Heart left ventricle (tissue), 16 donors: ENCODE measurements at regions not wholly inside any gene's neighbourhood (a gene's known extent, or its start where the extent isn't known, plus 50 kb on each side); places are given as distances from the start of the nearest gene placed in this dataset.
"Not testable (repeated sequence)": the region's sequence is repeated elsewhere in the genome, so short reads cannot be mapped to it uniquely, and the experiment has no call there.

Experiments used
- ATAC-seq, 4 donors: fragments of 200-7000 bp; cut with Tn5 transposase; one replicate each; pipeline ENCODE4 v1.9.1; 2020 to 2022; ENCODE audit warnings: moderate library complexity in 4 of 4, mild to moderate bottlenecking in 3 of 4, moderate number of reproducible peaks in 1 of 4
- DNase-seq, 5 donors: peaks; one replicate each; pipeline ENCODE4 v3.0.0-alpha.2; 2020
- H3K27ac ChIP-seq, 12 donors: fragments of 200-600 bp; sonication (generic) in 4 of 12; one replicate each; pipeline versions ENCODE4 v1.5.0 to v1.8.0; 2016 to 2022; ENCODE audit warnings: mild to moderate bottlenecking in 2 of 12
- H3K27me3 ChIP-seq, 9 donors: fragments of 200-600 bp; sonication (generic) in 2 of 9; one replicate each; pipeline versions ENCODE4 v1.5.1 to v1.8.0; 2016 to 2022; ENCODE audit warnings: mild to moderate bottlenecking in 3 of 9
- H3K36me3 ChIP-seq, 9 donors: fragments of 200-600 bp; sonication (generic) in 2 of 9; one replicate each; pipeline versions ENCODE4 v1.5.0 to v1.8.0; 2018 to 2022; ENCODE audit warnings: mild to moderate bottlenecking in 2 of 9
- H3K4me1 ChIP-seq, 12 donors: fragments of 200-600 bp; sonication (generic) in 4 of 12; one replicate each; pipeline versions ENCODE4 v1.5.0 to v1.8.0; 2016 to 2022; ENCODE audit warnings: mild to moderate bottlenecking in 3 of 12
- H3K4me3 ChIP-seq, 12 donors: fragments of 200-600 bp; sonication (generic) in 4 of 12; one replicate each; pipeline versions ENCODE4 v1.5.0 to v1.8.0; 2017 to 2022; ENCODE audit warnings: mild to moderate bottlenecking in 9 of 12, moderate library complexity in 4 of 12
- H3K9me3 ChIP-seq, 12 donors: fragments of 200-600 bp; sonication (generic) in 4 of 12; one replicate each; pipeline versions ENCODE4 v1.5.0 to v1.8.0; 2016 to 2022; ENCODE audit warnings: mild to moderate bottlenecking in 1 of 12
- POLR2A ChIP-seq, 2 donors: fragments of 450-650 bp; IDR thresholded peaks; one replicate each; pipeline ENCODE4 v1.6.1; 2017; ENCODE audit warnings: antibody characterized with exemption in 2 of 2, mild to moderate bottlenecking in 2 of 2, moderate library complexity in 2 of 2
- WGBS, 4 donors: extraction: QIAGEN DNeasy Blood & Tissue Kit in 2 of 4; methylation state at CpG; one replicate each; pipeline versions ENCODE4 v1.1.5 to v1.1.7; 2013 to 2018; 5-methylcytosine and 5-hydroxymethylcytosine counted together
- intact Hi-C, 10 donors: fragments of 100-400 bp; cut with DNase I; formaldehyde crosslinking; loops; one replicate each; pipeline versions ENCODE4 v1.11.1 to v1.14.2; 2022
- TF ChIP-seq, protein P1 (sequence below), 12 donors: fragments of 200-600 bp; sonication (generic) in 4 of 12; IDR thresholded peaks; one replicate each; pipeline versions ENCODE4 v1.5.0 to v1.8.0; 2018 to 2022; ENCODE audit warnings: antibody characterized with exemption in 12 of 12, mild to moderate bottlenecking in 5 of 12
- donor health status: ischemic (EF 13 %, LVEDD 7.1; RV severe dilation, severe dysfunction).
- donor health status: healthy with polysubstance abuse.
- donor health status: DM: no; HTN: yes; CAD: no.
- donor health status: DM: no; HTN: no; CAD: no.
- donor health status: ischemic (EF 25% LVEDD 6.9; RV normal size, moderate dysfunction).
- donor health status: ischemic (EF 25% LVEDD 5.7; RV mildly dilated, moderate dysfunction).
- donor health status: healthy.
- donor health status: DM: yes; HTN: yes; CAD: no.
- donor health status: ischemic (EF 35%, LVEDD 5.7; RV mildly dilated, moderate dysfunction).
- donor health status: nonischemic (EF 11% LVEDD 7.7; RV severe dilation, severe dysfunction).
- donor health status: DM: yes; HTN: yes; CAD: no.
- donor health status: PGD.
- donor health status: ischemic (EF 29% LVEDD 5.4; RV normal size, mild dysfunction).
- donor health status: nonischemic (EF 23%, LVEDD 6.1; RV moderate dilation, normal function).

DNA sequence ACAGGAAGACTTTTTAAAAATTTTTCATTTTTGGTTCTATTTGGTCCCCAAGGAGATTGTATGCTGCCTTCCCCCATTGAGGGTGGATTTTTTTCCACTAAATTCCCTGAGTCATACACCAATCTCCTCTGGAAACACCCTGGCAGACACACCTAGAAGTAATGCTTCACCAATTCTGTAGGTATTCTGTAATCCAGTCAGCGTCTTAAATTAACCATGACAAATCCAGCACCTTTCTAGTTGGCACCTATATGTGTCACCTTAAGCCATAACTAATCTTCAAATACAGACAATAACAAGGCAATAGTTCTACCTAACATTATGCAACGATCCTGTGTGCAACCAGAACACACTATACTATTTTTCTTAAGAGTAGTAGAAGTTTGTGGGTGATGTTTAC, 459.1 kb upstream of the NDN start:
- 45 to 54% (median 53%) methylated on average over 2 of the region's 2 CpGs for WGBS, 4 donors
- Histone ChIP-seq H3K4me1 (no peaks in the 10 kb centered on the region), H3K4me3 (no peak overlapping the region), H3K27me3 (no peaks in the 10 kb centered on the region), H3K27ac (no peak overlapping the region), H3K9me3 (no peaks in the 10 kb centered on the region), H3K36me3 (no peaks in the 10 kb centered on the region)
- intact Hi-C loops = no loop called here
- DNase-seq (no peak), ATAC-seq (no peak)
- no peak for TF ChIP-seq POLR2A (IDR thresholded peaks at IDR 0.05)
- TF ChIP-seq, protein P1, sequence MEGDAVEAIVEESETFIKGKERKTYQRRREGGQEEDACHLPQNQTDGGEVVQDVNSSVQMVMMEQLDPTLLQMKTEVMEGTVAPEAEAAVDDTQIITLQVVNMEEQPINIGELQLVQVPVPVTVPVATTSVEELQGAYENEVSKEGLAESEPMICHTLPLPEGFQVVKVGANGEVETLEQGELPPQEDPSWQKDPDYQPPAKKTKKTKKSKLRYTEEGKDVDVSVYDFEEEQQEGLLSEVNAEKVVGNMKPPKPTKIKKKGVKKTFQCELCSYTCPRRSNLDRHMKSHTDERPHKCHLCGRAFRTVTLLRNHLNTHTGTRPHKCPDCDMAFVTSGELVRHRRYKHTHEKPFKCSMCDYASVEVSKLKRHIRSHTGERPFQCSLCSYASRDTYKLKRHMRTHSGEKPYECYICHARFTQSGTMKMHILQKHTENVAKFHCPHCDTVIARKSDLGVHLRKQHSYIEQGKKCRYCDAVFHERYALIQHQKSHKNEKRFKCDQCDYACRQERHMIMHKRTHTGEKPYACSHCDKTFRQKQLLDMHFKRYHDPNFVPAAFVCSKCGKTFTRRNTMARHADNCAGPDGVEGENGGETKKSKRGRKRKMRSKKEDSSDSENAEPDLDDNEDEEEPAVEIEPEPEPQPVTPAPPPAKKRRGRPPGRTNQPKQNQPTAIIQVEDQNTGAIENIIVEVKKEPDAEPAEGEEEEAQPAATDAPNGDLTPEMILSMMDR (IDR thresholded peaks at IDR 0.05) = no peak

DNA sequence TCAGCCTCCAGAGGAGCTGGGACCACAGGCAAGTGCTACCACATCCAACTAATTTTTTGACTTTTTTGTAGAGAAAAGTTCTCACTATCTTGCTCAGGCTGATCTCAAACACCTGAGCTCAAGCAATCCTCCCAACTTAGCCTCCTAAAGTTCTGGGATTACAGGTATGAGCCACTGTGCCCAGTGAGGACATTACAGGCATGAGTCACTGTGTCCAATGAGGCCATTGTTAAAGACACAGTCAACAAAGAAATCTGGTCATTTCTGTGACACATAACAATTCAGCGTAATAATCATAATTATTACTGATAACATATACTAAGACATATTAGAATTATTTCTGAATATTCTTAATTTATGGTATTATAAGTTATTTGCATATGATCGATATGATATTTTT, 463.4 kb upstream of the NDN start:
- Histone ChIP-seq H3K4me3 (no peak overlapping the region), H3K4me1 (no peaks in the 10 kb centered on the region), H3K27me3 (no peaks in the 10 kb centered on the region), H3K36me3 (no peaks in the 10 kb centered on the region), H3K27ac (no peak overlapping the region), H3K9me3 (no peaks in the 10 kb centered on the region)
- WGBS, 4 donors = 75 to 89% (median 81%) methylated on average over 2 of the region's 2 CpGs
- no peak for TF ChIP-seq POLR2A (IDR thresholded peaks at IDR 0.05)
- TF ChIP-seq, protein P1 (IDR thresholded peaks at IDR 0.05) = no peak
- ATAC-seq (no peak), DNase-seq (no peak)
- intact Hi-C loops = no loop called here

DNA sequence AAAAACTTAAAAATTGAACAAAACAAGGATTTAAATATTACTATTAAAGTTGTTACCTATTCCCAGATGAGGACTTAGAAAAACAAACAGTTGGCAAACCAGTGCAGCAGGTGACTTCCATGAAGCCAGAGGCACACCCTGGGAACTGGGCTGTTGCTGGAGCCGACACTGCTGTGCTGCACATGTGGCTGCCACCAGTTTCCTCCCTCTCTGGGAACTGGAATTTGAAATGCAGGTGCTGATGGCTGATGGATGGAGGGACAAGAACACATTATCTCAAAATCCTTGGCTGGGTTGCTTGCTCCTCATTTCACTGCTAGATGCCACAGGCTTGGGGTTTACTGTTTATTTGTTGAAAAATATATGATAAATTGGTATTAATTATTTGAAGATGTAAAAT, 471.2 kb upstream of the NDN start:
- H3K36me3 ChIP-seq, H3K27ac ChIP-seq, H3K9me3 ChIP-seq, ATAC-seq, DNase-seq, H3K4me3 ChIP-seq, H3K27me3 ChIP-seq, H3K4me1 ChIP-seq, intact Hi-C loops: not testable (repeated sequence)
- 50 to 76% (median 71%) methylated on average over 1 of the region's 1 CpG for WGBS, 4 donors

DNA sequence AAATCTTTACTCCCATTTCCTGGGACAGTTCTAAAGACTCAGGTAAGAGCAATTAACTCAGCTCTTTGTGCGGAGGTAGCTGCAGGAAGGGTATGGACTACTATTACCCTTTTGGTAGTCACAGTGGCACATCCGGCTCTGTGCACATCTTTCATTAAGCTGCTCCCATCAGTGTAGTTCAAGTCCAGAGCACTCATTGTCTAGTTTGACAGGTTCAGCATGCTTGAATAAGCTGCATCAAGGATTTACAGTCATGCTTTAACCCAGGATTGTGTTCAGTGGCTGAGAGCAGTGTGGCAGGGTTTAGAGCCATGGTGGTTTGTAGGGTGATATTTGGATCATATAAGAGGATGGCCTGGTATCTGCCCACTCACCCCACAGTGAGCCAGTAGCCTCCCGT, 478.4 kb upstream of the NDN start:
- WGBS, 4 donors = 80 to 84% (median 82%) methylated on average over 3 of the region's 3 CpGs
- H3K27ac ChIP-seq, intact Hi-C loops: not testable (repeated sequence)

DNA sequence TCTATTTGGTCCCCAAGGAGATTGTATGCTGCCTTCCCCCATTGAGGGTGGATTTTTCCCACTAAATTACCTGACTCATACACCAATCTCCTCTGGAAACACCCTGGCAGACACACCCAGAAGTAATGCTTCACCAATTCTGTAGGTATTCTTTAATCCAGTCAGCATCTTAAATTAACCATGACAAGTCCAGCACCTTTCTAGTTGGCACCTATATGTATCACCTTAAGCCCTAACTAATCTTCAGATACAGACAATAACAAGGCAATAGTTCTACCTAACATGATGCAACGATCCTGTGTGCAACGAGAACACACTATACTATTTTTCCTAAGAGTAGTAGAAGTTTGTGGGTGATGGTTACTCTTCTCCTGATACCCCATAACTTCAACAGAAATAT, 473.3 kb upstream of the NPAP1 start:
- H3K4me1 ChIP-seq, ATAC-seq, H3K27me3 ChIP-seq, DNase-seq, H3K36me3 ChIP-seq, H3K4me3 ChIP-seq, H3K9me3 ChIP-seq, intact Hi-C loops, H3K27ac ChIP-seq: not testable (repeated sequence)
- WGBS, 4 donors = 37 to 70% (median 61%) methylated on average over 2 of the region's 2 CpGs

More for the DNA sequence above, 478.4 kb upstream of the NDN start:
- H3K27me3 ChIP-seq, DNase-seq, H3K4me1 ChIP-seq, ATAC-seq, H3K36me3 ChIP-seq, H3K9me3 ChIP-seq, H3K4me3 ChIP-seq: not testable (repeated sequence)

DNA sequence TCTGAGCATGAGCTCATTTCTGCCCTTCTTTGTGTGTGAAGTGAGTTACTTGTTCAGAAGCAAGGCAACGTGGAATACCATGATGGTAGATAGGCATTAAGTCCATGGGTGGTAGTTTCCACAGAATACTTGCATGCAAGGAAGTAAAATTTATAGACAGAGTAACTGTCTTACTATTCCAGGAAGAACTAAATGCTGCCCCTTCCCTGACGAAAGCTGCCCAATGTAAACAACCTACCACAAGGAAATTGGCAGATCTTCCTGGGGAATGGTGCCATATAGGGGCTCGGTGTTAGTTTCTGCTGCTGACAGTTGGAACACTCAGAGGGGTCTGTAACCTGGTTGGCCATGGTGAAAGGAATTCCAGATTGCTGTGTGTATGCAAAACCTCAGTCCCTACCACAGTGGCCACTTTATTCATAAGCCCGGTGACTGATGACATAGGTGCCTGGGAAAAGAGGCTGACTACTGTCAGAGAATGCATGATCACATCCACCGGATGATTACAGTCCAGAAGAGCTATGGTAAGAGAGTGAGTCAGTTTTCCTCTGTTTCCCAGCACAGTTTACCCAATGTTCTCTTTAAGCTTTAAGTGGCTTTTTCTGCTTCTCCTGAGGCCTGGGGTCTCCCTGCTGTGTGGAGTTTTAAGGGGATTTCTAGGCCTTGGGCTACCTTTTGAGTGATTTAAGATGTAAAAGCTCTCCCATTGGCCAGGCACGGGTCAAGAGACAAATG, 463.7 kb upstream of the NPAP1 start:
- H3K4me1 ChIP-seq, intact Hi-C loops, H3K9me3 ChIP-seq, DNase-seq, H3K27ac ChIP-seq, ATAC-seq, H3K4me3 ChIP-seq, H3K27me3 ChIP-seq, H3K36me3 ChIP-seq: not testable (repeated sequence)
- 52 to 57% (median 54%) methylated on average over 5 to 6 of the region's 6 CpGs for WGBS, 4 donors
